Stimulated activated CD4-positive, alpha-beta T cell treated with anti-CD3 and anti-CD28 coated beads, Interleukin-12 subunit alpha, Interleukin-12 subunit beta, amount 100 ng/mL, for 4 hours (primary cell): ENCODE measurements at regions not wholly inside any gene's neighbourhood (a gene's known extent, or its start where the extent isn't known, plus 50 kb on each side); places are given as distances from the start of the nearest gene placed in this dataset.

Experiments
- DNase-seq: peaks from one replicate; pipeline ENCODE4 v3.0.0-alpha.2; 2020

DNA sequence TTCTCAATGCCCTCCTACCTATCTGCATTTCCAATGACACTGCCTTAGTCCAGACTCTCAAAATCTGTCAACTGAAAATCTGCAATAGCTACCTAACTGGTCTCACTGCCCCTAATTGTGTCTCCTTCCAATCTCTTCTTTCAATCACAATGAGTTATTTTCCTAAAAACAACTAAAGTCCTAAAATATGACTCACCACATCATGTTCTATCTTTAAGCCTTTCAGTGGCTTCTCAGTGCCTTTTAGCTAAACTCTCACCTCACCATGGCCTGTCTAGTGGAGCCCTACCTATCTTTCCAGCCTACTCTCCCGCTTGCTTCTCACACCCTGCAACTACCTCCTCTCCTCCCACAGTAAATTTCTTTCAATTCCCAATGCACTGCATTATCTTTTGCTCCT is 220.9 kb upstream of the PKDCC start:
- DNase-seq: no peak

DNA sequence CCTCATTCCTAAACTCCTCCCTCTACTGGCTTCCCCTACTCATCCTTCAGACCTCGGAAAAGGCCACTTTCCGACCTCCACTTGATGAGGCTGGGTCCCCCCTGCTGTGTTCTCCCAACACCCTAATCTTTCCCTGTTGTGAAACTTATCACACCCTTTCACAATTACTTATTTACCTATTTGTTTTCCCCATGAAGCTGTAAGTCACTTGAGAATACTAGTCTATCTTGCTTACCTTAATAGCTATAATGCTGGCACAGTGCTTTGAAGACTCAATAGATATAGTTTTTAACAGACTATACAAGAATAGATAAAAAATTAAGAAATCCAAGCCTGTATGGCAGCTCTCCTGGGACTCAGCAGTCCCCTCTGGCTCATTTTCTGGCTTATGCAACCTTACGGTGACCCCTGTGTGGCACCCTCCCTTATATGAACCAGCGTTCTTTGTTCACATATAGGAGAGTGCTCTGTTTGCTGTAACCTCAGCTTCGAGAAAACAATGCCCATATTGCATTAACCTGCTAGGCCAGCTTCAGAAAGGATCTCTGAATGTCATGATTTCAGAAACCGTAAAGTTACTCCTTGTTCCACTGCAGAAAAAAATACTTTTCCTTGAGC is 220.4 kb upstream of the PKDCC start:
- DNase-seq: no peak

DNA sequence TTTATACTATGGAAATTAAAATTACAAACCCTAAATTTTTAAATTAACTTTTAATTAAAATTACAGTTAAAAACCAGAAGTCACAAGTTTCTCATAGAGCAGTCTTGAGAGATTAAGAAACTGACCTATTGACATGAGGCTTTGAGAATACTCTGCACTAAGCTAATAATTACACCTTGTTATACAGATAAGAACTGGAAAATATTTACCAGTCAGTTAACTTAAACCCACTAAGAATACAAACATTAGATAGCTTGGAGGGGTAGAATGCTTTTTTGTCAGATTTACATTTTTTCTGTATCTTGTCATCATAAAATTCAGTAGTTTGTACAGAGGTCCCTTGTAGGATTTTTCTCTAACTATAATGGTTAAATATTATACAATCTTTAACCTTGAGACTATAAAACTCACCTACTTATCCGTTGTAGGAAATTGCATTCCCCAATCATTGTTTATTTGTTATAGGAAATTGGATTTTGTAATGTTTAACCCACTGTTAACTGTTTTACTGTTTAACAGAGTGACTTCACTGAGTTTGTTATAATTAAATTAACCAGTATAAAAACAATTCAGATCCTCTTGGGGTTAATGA is 219.7 kb upstream of the PKDCC start:
- DNase-seq: no peak

DNA sequence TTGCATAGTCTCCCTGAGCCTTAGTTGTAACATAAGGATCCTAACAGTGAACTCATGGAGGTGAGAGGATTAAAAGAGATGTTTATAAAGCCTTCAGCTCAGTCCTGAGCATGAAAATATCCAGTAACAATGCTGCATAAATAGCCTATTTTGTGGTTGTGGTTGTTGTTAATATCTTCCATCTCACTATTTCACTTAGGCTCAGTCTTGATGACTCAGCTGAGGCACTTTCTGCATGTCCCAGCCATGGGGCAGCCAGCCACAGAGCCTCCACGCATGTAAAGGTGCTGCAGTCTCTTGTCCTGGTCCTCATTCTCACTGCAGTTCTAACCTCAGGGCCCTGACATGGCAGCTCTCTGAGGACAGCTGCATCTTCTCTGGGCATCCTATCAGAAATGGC is 218.8 kb upstream of the PKDCC start:
- no peak for DNase-seq

DNA sequence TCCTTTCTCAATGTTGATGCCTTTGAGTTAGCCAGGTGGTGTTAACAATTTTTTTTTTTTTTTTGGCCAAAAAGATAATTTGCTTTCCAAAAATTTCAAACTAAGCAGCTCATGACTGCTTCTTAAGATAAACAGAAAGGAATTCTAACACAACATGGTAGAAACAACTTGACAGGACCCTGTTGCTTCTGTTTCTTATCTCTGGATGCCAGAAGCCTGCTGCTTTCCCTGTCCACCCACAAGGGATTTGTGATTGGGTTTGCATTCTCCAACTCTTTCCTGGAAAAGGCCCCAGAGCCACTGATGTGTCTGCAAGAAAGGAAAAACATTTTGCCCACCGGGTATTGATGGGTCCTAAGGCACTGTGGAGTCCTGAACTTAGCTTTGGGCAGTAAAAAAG is 217.2 kb upstream of the PKDCC start:
- no peak for DNase-seq

DNA sequence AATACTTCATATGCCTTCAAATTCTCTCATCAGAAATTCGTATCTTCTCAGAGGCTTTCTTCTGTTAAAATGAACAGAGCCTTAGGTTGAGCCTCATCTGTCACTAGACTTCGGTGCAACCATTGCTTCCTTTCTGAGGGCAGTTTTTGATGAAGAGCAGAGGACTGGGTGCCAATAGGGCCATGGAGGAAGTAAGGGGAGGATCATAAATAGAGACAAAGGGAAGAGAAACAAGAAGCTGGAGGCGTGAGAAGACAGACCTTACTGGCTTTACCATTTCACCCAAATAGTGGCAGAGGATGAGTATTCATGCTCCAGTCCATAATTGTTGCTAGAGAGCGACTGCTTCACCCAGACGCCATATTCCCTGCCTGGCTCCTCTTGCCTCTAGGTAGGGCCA is 215.6 kb upstream of the PKDCC start:
- DNase-seq: no peak

DNA sequence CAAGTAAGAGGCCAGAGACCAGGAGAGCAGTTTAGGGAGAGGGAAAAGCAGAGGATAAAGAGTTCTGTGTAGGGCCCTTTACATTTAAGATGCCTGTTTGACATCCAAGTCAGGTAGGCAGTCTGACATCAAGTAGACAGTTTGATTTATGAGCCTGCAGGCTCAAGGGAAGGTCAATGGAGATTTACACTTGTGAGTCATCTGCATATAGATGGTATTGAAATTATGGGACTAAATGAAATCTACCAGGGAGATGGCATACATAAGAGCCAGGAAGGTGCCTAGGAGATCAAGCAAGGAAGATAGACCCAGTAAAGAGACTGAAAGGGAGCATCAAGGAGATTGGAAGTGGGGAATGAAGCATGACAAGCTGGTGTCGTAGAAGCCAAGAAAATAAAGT is 212.4 kb upstream of the PKDCC start:
- no peak for DNase-seq

DNA sequence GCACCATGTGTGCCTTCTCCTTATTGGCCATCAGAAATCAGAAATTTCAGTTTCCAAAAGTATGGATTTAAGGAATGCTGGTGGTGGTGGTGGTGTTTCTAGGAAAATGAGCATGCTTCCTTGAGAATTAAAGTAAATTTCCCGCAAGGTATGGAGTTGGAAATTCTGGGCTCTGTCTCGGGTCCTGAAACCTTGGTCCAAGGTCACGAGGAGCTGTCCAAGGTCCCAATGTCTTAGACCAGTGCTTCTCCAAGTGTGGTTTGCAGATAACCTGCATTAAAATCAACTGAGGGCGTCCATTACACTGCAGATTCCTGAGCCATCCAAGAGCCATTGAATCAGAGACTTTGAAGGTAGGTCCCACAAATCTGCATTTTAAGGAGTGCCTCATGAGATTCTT is 210.9 kb upstream of the PKDCC start:
- DNase-seq: no peak

DNA sequence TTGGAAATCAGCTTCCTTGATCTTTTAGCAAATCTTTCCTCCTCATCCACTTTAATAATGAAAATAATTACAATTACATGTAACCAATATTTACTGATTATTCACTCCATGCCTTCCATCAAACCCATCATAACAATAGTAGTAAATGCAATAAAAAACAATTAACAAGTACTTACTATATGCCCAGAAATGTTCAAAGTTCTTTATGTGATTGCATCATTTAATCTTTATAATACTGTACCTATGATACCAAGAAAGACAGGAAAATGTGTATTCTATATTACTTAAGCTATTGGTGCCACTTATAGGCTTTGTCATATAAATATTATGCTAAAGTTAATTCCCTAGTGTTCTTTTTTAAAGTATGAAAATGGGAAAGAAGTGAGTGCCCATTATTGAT is 210.2 kb upstream of the PKDCC start:
- DNase-seq: no peak

DNA sequence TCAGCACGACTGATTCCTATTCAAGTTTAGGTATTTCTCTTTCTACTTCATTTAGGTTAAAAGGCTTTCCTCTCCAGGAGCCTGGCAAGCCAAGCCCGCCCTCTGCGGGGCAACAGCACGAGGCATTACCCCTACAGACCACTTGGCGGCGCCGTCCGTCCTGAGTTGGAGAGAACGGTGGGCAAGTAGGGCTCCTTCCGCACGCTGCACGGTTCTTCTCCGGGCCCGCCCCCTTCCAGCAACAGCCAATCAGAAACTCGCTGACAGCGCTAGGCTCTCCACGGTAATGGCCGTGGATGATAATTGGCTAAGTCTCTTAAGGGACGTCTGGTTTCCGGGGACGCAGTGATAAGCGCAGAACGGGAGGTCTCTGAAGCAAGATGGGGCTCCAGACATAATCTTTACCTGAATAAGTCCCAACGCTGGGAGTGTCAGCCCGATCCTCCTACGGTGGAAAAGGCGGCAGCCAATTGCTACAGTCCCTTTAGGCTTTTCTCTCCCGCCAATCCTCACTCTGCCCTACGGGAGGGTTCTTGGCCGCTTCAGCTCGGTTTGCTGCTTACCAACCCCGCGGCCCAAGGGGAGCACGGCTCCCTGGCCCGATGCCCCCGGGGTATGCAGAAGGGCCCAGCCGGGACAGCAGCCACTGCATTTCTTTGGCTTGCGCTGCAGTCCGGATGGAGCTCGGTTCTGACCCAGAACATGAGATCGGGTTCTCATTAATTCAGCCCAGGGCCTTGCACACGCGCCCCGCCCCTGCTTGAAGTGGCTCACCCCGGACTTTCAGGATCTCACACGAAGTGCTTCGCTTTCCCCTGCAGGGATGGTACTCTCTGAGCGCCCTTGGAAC is 206.9 kb upstream of the PKDCC start:
- DNase-seq: peak; percentile 97

DNA sequence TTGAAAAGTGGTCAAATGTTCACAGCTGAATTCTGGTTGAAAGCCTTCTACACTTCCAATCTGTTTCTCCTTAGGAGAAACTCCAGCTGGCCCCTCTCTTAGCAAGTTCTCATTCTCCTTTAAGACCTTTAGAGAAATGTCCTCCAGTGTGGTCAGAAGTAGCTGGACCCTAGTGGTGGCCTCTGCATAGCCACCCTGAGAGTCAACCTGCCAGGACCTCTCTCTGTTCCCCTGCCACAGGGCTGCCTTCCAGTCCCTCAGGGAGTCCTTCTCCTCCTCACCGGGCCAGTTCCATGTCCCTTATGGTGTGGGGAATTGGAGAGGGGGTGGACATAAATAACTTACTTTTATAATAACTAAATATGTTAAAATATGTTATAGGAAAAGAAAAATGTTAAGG is 200.9 kb upstream of the PKDCC start:
- no peak for DNase-seq

DNA sequence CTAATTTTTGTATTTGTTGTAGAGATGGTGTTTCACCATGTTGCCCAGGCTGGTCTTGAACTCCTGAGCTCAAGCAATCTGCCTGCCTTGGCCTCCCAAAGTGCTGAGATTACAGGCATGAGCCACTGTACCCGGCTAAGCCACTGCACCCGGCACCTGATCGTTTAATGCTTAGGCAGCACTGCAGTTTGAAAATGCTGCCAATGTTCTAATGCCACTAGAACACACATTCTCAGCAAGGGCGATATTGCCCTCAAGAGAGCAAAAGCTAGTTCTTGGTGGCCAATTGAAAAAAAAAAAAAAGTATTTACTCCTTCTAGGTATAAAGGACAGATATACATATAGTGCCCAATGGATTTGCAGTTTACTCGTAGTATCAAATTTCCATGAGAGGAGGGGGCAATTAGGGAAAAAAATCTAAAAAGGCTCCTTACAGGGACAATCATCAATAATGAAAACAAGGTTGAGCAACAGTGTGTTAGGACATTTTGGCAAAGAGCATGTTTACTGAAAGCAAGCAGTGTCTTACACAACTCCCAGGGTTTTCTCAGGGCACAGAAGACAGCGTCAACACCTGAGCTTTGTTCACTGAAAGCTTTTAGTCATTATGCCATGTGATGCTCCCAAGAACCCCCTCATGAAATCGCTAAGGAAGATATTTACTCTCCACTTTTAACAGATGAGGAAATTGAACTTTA is 199.9 kb upstream of the PKDCC start:
- DNase-seq: no peak

DNA sequence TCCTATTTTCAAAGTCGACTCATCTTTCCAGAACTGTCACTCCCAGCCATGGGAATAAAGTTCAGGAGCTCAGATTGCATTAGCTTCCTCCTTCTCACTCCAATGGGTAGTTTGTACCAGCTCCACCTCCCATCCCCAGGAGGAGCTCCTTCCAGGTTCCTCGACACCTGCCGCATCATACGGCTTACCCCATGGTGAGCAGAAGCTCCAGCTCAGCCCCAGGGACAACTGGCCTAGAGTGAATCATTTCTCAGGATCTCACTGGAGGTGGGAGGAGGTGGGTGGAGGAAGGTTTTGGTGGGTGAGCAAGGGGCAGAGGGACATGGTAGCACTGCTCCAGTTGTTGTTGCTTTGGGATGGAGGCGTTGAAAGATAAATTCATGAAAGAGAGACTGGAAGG is 196.3 kb upstream of the PKDCC start:
- DNase-seq: no peak

DNA sequence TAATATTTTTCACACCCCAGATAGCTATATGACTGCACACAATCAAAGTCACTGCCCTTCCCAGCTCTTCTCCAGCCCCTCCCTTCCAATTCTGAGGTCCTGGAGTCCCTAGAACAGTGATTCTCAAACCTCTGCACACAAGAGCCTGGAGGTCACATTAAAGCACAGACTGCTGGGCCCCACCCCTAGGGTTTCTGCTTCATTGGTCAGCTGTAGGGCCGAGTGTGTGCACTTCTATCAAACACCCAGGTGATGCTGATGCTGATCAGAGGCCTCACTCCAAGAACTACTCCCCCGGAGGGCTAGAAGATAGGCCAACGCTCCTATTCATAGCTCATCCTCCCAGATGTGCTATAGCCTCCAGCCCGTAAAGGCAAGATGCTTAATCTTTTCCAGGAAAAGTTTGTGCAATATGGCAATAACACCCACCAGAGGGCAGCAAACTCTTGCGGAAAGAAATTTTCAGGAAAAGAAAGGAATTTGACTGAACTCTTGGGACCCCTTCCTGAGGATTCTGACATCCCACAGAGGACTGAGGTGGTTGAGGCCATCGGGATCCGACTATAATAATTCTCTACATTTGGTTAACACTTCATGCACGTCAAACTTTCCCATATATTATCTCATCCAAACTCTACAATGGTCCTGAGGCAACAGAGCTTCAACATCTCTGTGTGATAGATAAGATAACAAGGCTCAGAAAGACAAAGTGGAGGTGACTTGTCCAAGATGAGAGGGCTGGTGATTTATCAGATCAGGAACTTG is 194.2 kb upstream of the PKDCC start:
- no peak for DNase-seq

DNA sequence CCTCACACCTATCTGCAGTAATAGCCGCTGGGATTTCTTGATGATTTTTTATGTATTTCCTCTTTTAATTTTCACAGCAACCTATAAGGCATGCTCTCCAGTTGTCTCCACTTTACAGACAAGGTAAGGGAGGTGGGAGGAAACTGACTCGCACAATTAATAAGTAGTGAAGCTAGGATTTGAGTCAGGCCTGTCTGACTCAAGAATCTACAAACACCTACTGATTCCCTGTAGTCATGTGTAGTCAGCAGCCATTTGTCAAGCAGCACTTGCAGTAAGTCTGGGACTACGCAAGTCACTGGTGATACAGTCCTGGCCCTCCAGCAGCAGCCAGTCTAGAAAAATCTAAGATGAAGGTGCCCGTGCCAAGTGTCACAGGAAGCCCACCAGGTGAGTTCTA is 193.6 kb upstream of the PKDCC start:
- DNase-seq: no peak

DNA sequence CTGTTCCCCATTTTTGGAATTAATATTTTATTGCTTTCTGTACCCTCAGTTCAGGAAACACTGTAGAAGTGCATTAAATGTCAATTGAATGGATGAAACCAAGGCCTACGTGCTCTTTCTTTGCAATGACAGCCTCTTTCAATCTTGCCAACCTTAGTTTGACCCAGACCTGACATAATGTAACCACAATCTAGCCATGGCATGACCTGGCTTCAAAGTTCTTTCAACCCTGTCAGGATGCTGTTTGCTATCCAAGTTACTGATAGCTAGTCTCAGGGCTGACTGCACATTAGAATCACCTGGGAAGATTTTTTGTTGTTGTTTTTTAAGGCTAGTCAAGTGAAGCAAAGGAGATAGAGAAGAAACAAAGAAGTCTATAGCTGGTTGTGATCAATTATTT is 190.9 kb upstream of the PKDCC start:
- no peak for DNase-seq

DNA sequence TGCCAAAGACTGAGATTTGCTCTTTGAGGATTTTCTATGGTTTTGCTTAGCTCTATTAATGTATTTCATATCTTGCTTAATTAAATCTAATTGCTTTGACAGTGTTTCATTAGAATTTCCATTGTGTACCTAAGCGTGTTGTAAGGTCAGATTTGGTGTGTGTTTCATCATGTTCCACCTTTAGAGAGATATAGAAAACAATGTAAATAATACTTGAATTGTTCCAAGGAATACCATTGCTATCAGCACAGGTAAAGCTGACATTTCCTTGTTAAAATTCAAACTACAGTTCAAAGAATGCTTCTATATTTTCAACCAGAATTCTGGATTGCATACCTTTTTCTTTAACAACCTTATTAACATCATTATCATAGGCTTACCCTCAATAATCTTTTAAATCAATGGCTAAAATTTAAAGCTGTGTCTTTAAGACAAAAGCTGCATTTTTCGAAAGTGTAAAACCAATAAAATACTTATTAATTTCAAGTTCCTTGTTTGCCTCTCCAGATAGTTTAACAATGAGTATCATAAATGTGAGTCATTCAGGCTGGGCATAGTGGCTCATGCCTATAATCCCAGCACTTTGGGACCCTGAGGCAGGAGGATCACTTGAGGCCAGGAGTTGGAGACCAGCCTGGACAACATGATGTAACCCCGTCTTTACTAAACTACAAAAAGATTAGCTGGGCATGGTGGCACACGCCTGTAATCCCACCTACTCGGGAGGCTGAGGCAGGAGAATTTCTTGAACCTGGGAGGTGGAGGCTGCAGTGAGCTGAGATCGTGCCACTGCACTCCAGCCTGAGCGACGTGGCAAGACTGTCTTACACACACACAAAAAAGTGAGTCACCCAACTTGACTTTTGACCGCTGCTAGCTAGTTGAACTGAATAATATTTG is 188.0 kb upstream of the PKDCC start:
- no peak for DNase-seq

DNA sequence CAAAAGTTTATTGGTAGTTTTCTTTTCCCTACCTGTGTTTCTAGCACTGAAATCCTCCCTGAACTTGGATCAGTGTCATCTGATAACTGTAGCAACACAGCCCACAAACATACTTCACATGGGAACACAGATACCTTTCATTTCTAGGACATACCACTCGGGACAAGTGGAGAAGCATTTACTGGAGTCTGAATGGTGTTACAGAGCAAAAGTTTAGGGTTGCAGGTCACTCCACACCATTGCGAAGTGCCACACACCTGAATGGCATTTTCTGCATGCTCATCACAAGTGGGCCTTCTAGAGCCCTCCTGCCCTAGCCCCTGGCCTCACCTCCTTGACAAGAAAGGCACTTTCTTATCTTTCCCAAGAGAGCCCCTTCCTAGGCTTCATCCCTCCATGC is 184.8 kb upstream of the PKDCC start:
- no peak for DNase-seq

DNA sequence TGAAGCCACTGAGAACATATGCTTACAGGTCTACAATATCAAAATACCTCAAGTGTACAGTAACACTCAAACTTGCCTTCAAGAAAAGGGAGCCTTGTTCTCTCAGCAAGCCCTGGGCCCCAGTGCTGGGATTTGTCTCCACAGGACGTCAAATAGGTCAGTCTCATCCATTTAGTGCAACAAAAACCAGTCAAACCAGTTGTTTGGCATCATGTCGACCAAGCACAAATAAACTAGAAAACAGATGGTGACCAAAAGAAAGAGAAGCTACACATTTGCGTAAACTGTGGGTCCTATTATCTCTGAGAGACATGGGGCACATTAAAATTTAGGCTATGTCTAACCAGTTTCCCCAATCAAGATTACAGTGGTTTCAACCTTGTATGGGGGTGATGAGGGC is 182.6 kb upstream of the PKDCC start:
- DNase-seq: no peak

DNA sequence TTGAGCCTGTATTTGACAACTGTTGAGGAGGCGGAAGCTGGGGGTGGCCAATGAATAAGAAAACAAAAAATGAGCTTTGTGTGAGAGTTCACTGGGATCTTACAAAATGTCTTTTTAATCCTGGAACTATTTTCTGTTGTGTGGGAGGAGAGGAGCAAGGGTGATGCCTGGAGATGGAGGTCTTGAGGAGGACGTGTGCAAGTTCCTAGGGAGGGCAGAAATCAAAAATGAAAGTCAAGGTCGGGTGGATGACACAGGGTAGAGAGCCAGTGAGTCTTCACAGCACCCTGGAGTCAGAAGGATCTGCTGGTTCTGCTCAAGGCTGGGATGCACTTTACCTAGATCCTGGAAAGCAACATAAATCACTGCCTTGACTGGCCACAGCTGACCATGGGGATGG is 180.3 kb upstream of the PKDCC start:
- no peak for DNase-seq

DNA sequence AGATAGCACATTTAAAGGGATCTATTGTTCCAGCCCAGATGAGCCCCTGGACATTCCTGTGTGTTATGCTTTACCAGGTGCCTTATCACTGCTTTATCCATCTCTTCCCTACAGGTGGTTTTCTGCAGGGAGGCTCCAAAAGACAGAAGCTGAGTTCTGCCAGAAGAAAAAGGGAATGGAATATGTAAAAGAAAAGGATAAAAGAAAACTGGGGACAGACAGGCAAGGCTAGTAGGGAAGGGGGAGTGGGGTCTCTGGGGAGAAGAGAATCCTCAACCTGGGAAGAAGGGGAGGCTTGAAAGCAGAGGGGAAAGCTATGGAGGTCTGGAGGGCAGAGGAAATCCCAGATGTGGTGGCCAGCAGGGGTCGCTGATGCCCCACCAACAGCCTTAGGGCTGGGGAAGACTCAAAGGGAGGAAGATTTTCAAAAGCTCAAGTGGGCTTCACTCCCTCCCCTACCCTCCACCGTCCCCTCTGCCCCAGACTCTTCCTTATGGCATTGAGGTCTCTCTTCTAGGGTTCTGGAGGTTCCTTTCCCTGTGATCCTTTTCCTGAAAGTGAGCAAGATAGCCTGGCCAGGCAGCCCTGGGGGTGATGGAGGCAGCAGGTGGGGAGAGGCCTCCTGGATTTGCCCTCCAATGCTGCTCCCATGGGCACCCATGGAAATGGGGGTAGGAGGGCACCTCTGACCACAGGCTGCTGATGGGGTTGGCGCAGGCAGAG is 178.1 kb upstream of the PKDCC start:
- DNase-seq: peak; percentile 70
